Endodermal cell (in vitro differentiated cells): ENCODE measurements at regions not wholly inside any gene's neighbourhood (a gene's known extent, or its start where the extent isn't known, plus 50 kb on each side); places are given as distances from the start of the nearest gene placed in this dataset.
A peak's percentile ranks its signal among the peaks of the same experiment; 100 is the strongest.

Source experiments
- DNase-seq: peaks from one replicate; pipeline ENCODE4 v3.0.0-alpha.2; 2017
- H3K27ac ChIP-seq: 2 replicates; pipeline ENCODE4 v1.5.1; 2013; ENCODE audit warnings: mild to moderate bottlenecking, low read depth, low read length, moderate library complexity
- H3K27me3 ChIP-seq: 2 replicates; pipeline ENCODE4 v1.6.1; 2013; ENCODE audit warnings: mild to moderate bottlenecking, low read length, moderate library complexity; ENCODE audit not compliant: insufficient read depth, control insufficient read depth, poor library complexity, severe bottlenecking
- H3K36me3 ChIP-seq: 2 replicates; pipeline ENCODE4 v1.7.0; 2013; ENCODE audit warnings: mild to moderate bottlenecking, low read length, moderate library complexity; ENCODE audit not compliant: control insufficient read depth, insufficient read depth
- H3K4me1 ChIP-seq: one replicate; pipeline ENCODE4 v1.7.0; 2013; ENCODE audit warnings: low read length; ENCODE audit not compliant: control insufficient read depth, insufficient read depth
- H3K4me3 ChIP-seq: 2 replicates; pipeline ENCODE4 v1.5.1; 2013; ENCODE audit warnings: mild to moderate bottlenecking, low read length, moderate library complexity
- H3K9ac ChIP-seq: 2 replicates; pipeline ENCODE4 v1.6.1; 2013; ENCODE audit warnings: mild to moderate bottlenecking, low read length, moderate library complexity; ENCODE audit not compliant: poor library complexity, severe bottlenecking; ENCODE audit errors: extremely low read depth
- H3K9me3 ChIP-seq: 2 replicates; pipeline ENCODE4 v1.6.1; 2013; ENCODE audit warnings: mild to moderate bottlenecking, low read length, moderate library complexity; ENCODE audit not compliant: control insufficient read depth
- H3K27ac Mint-ChIP-seq: 2 replicates; pipeline ENCODE4 v1.8.0; 2020; ENCODE audit warnings: mixed read lengths
- H3K27me3 Mint-ChIP-seq: 2 replicates; pipeline ENCODE4 v1.8.0; 2021; ENCODE audit warnings: mild to moderate bottlenecking, mixed read lengths; ENCODE audit not compliant: insufficient read depth
- H3K36me3 Mint-ChIP-seq: 2 replicates; pipeline ENCODE4 v1.8.0; 2020; ENCODE audit warnings: low read depth, mixed read lengths
- H3K4me1 Mint-ChIP-seq: 2 replicates; pipeline ENCODE4 v1.8.0; 2020; ENCODE audit warnings: mixed read lengths
- H3K4me3 Mint-ChIP-seq: 2 replicates; pipeline ENCODE4 v1.8.0; 2020; ENCODE audit warnings: mild to moderate bottlenecking, moderate library complexity, mixed read lengths
- H3K9me3 Mint-ChIP-seq: 2 replicates; pipeline ENCODE4 v1.8.0; 2020; ENCODE audit warnings: mild to moderate bottlenecking, mixed read lengths
- WGBS, 2 experiments: methylation state at CpG; one replicate each; pipeline versions ENCODE4 v1.1.5 to v1.1.7; 2013; ENCODE audit warnings: missing lambda C conversion rate in 2 of 2, mixed read lengths in 1 of 2; ENCODE audit not compliant: insufficient coverage in 1 of 2, insufficient read length in 1 of 2; 5-methylcytosine and 5-hydroxymethylcytosine counted together
- TF ChIP-seq, protein P1 (sequence below): fragments of 200-600 bp; sonication (generic); conservative IDR thresholded peaks from 2 replicates; pipeline ENCODE4 v1.5.0; 2021; ENCODE audit warnings: antibody characterized with exemption, mild to moderate bottlenecking

DNA sequence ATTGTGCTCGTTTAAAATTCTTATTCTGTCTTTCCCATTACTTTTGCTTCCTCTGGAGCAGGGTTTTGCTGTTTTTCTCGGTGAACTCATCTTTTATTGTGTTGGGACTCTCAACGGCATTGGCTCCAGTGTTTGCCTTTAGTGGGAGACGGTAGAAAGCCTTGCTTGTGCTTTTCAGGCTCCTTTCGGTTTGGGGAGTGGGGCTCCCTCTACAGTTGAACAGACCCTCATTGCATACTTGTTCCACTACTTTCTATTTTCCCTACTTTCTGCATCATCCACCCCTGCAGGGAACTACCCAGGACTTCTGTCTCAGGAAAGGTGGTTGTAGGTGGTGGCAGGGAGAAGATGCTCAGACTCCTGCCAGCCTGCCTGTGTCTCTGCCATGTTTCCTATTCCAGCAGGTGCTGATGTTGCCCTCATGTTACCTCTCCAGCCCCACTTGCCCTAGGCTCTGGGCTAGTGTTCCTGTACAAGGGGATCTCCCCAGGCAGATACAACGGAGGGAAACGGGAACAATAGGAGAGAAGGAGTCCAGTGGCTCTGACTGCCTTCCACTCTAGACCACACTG, 68.5 kb upstream of the ZBTB18 start:
- no peaks in the 10 kb centered on the region for H3K9me3 Mint-ChIP-seq
- H3K4me3 Mint-ChIP-seq: no peak overlapping the region
- H3K36me3 ChIP-seq: no peaks in the 10 kb centered on the region
- TF ChIP-seq, protein P1, sequence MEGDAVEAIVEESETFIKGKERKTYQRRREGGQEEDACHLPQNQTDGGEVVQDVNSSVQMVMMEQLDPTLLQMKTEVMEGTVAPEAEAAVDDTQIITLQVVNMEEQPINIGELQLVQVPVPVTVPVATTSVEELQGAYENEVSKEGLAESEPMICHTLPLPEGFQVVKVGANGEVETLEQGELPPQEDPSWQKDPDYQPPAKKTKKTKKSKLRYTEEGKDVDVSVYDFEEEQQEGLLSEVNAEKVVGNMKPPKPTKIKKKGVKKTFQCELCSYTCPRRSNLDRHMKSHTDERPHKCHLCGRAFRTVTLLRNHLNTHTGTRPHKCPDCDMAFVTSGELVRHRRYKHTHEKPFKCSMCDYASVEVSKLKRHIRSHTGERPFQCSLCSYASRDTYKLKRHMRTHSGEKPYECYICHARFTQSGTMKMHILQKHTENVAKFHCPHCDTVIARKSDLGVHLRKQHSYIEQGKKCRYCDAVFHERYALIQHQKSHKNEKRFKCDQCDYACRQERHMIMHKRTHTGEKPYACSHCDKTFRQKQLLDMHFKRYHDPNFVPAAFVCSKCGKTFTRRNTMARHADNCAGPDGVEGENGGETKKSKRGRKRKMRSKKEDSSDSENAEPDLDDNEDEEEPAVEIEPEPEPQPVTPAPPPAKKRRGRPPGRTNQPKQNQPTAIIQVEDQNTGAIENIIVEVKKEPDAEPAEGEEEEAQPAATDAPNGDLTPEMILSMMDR: peak; percentile 65
- H3K27ac ChIP-seq: no peak overlapping the region
- no peaks in the 10 kb centered on the region for H3K36me3 Mint-ChIP-seq
- H3K9ac ChIP-seq: no peak overlapping the region
- WGBS, 2 experiments: 63 to 72% methylated on average over 3 to 7 of the region's 7 CpGs
- no peaks in the 10 kb centered on the region for H3K4me1 Mint-ChIP-seq
- peak; percentile 62 for DNase-seq
- no peaks in the 10 kb centered on the region for H3K27me3 Mint-ChIP-seq
- H3K9me3 ChIP-seq: no peaks in the 10 kb centered on the region
- H3K4me3 ChIP-seq: no peak overlapping the region
- H3K27me3 ChIP-seq: no peaks in the 10 kb centered on the region
- no peak overlapping the region for H3K27ac Mint-ChIP-seq
- H3K4me1 ChIP-seq: no peaks in the 10 kb centered on the region

GRCh38 chr1:243980471-243980870, 70.6 kb upstream of the ZBTB18 start:
- no peak overlapping the region for H3K4me3 Mint-ChIP-seq
- Histone ChIP-seq H3K4me1 (no peaks in the 10 kb centered on the region), H3K36me3 (no peaks in the 10 kb centered on the region), H3K9ac (no peak overlapping the region), H3K27ac (no peak overlapping the region), H3K4me3 (no peak overlapping the region), H3K9me3 (no peaks in the 10 kb centered on the region), H3K27me3 (no peaks in the 10 kb centered on the region)
- H3K27ac Mint-ChIP-seq: no peak overlapping the region
- 90 to 94% methylated on average over 3 of the region's 3 CpGs for WGBS, 2 experiments
- H3K9me3 Mint-ChIP-seq: no peaks in the 10 kb centered on the region
- H3K27me3 Mint-ChIP-seq: no peaks in the 10 kb centered on the region
- no peak for DNase-seq
- H3K4me1 Mint-ChIP-seq: no peaks in the 10 kb centered on the region
- no peaks in the 10 kb centered on the region for H3K36me3 Mint-ChIP-seq
- TF ChIP-seq, protein P1: no peak

DNA sequence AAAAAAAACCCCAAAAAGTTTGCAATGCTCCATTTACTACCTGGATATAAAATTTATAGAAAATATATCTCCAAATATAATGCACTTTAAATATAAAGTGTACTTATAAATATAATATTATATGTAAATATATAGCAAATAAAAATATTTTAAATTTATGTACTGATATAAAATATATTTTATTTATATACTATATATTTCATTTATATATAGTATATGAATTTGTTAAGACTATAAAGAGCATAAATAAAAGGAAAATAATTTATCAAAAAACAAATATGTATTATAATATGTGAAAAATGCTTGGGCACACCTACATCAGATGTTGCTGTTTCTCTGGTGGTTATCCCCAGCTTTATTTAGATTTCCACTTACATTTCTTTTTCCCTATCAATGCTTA, 71.0 kb upstream of the ZBTB18 start:
- H3K9me3 ChIP-seq: no peaks in the 10 kb centered on the region
- Mint-ChIP-seq H3K27ac (no peak overlapping the region), H3K4me3 (no peak overlapping the region), H3K36me3 (no peaks in the 10 kb centered on the region), H3K4me1 (no peaks in the 10 kb centered on the region), H3K27me3 (no peaks in the 10 kb centered on the region), H3K9me3 (no peaks in the 10 kb centered on the region)
- H3K4me3 ChIP-seq: no peak overlapping the region
- no peaks in the 10 kb centered on the region for H3K36me3 ChIP-seq
- TF ChIP-seq, protein P1: no peak
- no peak overlapping the region for H3K27ac ChIP-seq
- no peaks in the 10 kb centered on the region for H3K27me3 ChIP-seq
- no peak for DNase-seq
- H3K4me1 ChIP-seq: no peaks in the 10 kb centered on the region
- no peak overlapping the region for H3K9ac ChIP-seq
